Keratinocyte (primary cell): ENCODE measurements at regions not wholly inside any gene's neighbourhood (a gene's known extent, or its start where the extent isn't known, plus 50 kb on each side); places are given as distances from the start of the nearest gene placed in this dataset.

Experiments
- DNase-seq: peaks from one replicate; pipeline ENCODE4 v3.0.0-alpha.2; 2011; ENCODE audit warnings: low read depth, missing footprints, low spot score
- FAIRE-seq: peaks from 2 replicates; lab custom pipeline; 2011; peaks lifted over from hg19 to GRCh38; lab: Jason Lieb, UNC
- H2AFZ ChIP-seq: 2 replicates; pipeline ENCODE4 v1.6.0; 2012; ENCODE audit warnings: low read length, control low read depth, inconsistent platforms; ENCODE audit not compliant: control insufficient read depth
- H3K27ac ChIP-seq: 2 replicates; pipeline ENCODE4 v1.5.1; 2011; ENCODE audit warnings: low read length; ENCODE audit not compliant: control insufficient read depth, insufficient read depth
- H3K27me3 ChIP-seq: 3 replicates; pipeline ENCODE4 v1.6.0; 2011; ENCODE audit warnings: low read length; ENCODE audit not compliant: control insufficient read depth, insufficient read depth; ENCODE audit errors: extremely low read depth
- H3K36me3 ChIP-seq, 2 experiments: 2 replicates in 1 of 2; 3 replicates in 1 of 2; pipeline ENCODE4 v1.5.1; 2011; ENCODE audit warnings: low read length in 2 of 2, mild to moderate bottlenecking in 1 of 2; ENCODE audit not compliant: control insufficient read depth in 2 of 2, insufficient read depth in 2 of 2; ENCODE audit errors: extremely low read depth in 1 of 2
- H3K4me1 ChIP-seq: 3 replicates; pipeline ENCODE4 v1.5.1; 2011; ENCODE audit warnings: low read length; ENCODE audit not compliant: control insufficient read depth, insufficient read depth; ENCODE audit errors: extremely low read depth
- H3K4me2 ChIP-seq: 3 replicates; pipeline ENCODE4 v1.6.0; 2011; ENCODE audit warnings: low read depth, low read length; ENCODE audit not compliant: control insufficient read depth, insufficient read depth; ENCODE audit errors: extremely low read depth
- H3K4me3 ChIP-seq, 3 experiments: fragments of 200-600 bp in 1 of 3; sonication (generic) in 1 of 3; 2 replicates in 2 of 3; 3 replicates in 1 of 3; pipeline ENCODE4 v1.5.1; 2011 to 2016; ENCODE audit warnings: low read length in 3 of 3, mild to moderate bottlenecking in 3 of 3, control low read depth in 2 of 3, inconsistent platforms in 1 of 3, low read depth in 1 of 3, mixed read lengths in 1 of 3, mixed run types in 1 of 3, moderate library complexity in 1 of 3; ENCODE audit not compliant: control insufficient read depth in 2 of 3, insufficient read depth in 2 of 3; ENCODE audit errors: extremely low read depth in 1 of 3
- H3K79me2 ChIP-seq: 2 replicates; pipeline ENCODE4 v1.6.0; 2012; ENCODE audit warnings: low read length; ENCODE audit not compliant: control insufficient read depth, insufficient read depth
- H3K9ac ChIP-seq: 3 replicates; pipeline ENCODE4 v1.6.0; 2011; ENCODE audit warnings: low read length; ENCODE audit not compliant: control insufficient read depth, insufficient read depth; ENCODE audit errors: extremely low read depth
- H3K9me1 ChIP-seq: 3 replicates; pipeline ENCODE4 v1.6.0; 2011; ENCODE audit warnings: low read length; ENCODE audit not compliant: control insufficient read depth, insufficient read depth; ENCODE audit errors: extremely low read depth
- H3K9me3 ChIP-seq: 2 replicates; pipeline ENCODE4 v1.5.1; 2012; ENCODE audit warnings: low read depth, low read length; ENCODE audit not compliant: control insufficient read depth
- H4K20me1 ChIP-seq: 3 replicates; pipeline ENCODE4 v1.6.0; 2011; ENCODE audit warnings: low read length; ENCODE audit not compliant: control insufficient read depth, insufficient read depth; ENCODE audit errors: extremely low read depth
- EZH2 ChIP-seq: IDR thresholded peaks from one replicate; pipeline ENCODE4 v1.6.1; 2012; ENCODE audit warnings: inconsistent platforms, mild to moderate bottlenecking, low read length, moderate library complexity
- dilution Hi-C: fragments of 300-500 bp; cut with MboI; formaldehyde crosslinking; loops from one replicate; pipeline ENCODE4 v1.7.0; 2020; ENCODE audit warnings: low sequenced_read_pairs; ENCODE audit not compliant: extremely low pct_ligation_motif_present
- TF ChIP-seq, protein P1 (sequence below), 3 experiments: IDR thresholded peaks in 1 of 3; conservative IDR thresholded peaks in 1 of 3; optimal IDR thresholded peaks in 1 of 3; 2 replicates in 2 of 3; 3 replicates in 1 of 3; pipeline versions ENCODE3 to v1.5.1; 2011; ENCODE audit warnings: low read length in 3 of 3, mild to moderate bottlenecking in 3 of 3, moderate library complexity in 2 of 3, control low read depth in 1 of 3, inconsistent platforms in 1 of 3; ENCODE audit not compliant: insufficient read depth in 2 of 3; ENCODE audit errors: extremely low read depth in 1 of 3

- Histone ChIP-seq H3K4me2 (no peak overlapping the region), H3K27me3 (no peaks in the 10 kb centered on the region), H4K20me1 (no peaks in the 10 kb centered on the region), H3K27ac (no peak overlapping the region), H3K4me3 (no peak overlapping the region), H3K79me2 (no peaks in the 10 kb centered on the region), H3K4me1 (no peaks in the 10 kb centered on the region), H3K9me1 (no peaks in the 10 kb centered on the region), H2AFZ (no peak overlapping the region), H3K36me3 (no peaks in the 10 kb centered on the region), H3K9me3 (no peaks in the 10 kb centered on the region), H3K9ac (no peak overlapping the region)
- dilution Hi-C loops: no loop called here
- DNase-seq (no peak), FAIRE-seq (no peak)
- no peak for TF ChIP-seq EZH2
- TF ChIP-seq, protein P1, sequence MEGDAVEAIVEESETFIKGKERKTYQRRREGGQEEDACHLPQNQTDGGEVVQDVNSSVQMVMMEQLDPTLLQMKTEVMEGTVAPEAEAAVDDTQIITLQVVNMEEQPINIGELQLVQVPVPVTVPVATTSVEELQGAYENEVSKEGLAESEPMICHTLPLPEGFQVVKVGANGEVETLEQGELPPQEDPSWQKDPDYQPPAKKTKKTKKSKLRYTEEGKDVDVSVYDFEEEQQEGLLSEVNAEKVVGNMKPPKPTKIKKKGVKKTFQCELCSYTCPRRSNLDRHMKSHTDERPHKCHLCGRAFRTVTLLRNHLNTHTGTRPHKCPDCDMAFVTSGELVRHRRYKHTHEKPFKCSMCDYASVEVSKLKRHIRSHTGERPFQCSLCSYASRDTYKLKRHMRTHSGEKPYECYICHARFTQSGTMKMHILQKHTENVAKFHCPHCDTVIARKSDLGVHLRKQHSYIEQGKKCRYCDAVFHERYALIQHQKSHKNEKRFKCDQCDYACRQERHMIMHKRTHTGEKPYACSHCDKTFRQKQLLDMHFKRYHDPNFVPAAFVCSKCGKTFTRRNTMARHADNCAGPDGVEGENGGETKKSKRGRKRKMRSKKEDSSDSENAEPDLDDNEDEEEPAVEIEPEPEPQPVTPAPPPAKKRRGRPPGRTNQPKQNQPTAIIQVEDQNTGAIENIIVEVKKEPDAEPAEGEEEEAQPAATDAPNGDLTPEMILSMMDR (optimal IDR thresholded peaks at IDR 0.05 in 1 of 3, IDR thresholded peaks at IDR 0.05 in 1 of 3, conservative IDR thresholded peaks at IDR 0.05 in 1 of 3; ENCODE audit: extremely low read depth in 1 of 3, insufficient read depth in 2 of 3, low read length in 3 of 3): no peak
These were observed 153.5 kb upstream of the NFE2L3 start for GRCh38 chr7:25998499-25998898.

GRCh38 chr7:26000841-26001240 lies 151.2 kb upstream of the NFE2L3 start:
- H2AFZ ChIP-seq: no peak overlapping the region
- TF ChIP-seq, protein P1 (optimal IDR thresholded peaks at IDR 0.05 in 1 of 3, IDR thresholded peaks at IDR 0.05 in 1 of 3, conservative IDR thresholded peaks at IDR 0.05 in 1 of 3; ENCODE audit: extremely low read depth in 1 of 3, insufficient read depth in 2 of 3, low read length in 3 of 3): no peak
- TF ChIP-seq EZH2: no peak
- no peak overlapping the region for H3K27ac ChIP-seq
- no peaks in the 10 kb centered on the region for H3K4me1 ChIP-seq
- H4K20me1 ChIP-seq: no peaks in the 10 kb centered on the region
- dilution Hi-C loops: no loop called here
- H3K36me3 ChIP-seq: no peaks in the 10 kb centered on the region
- no peaks in the 10 kb centered on the region for H3K9me1 ChIP-seq
- no peak overlapping the region for H3K4me2 ChIP-seq
- H3K27me3 ChIP-seq: no peaks in the 10 kb centered on the region
- H3K9ac ChIP-seq: no peak overlapping the region
- no peak for FAIRE-seq
- no peak overlapping the region for H3K4me3 ChIP-seq
- H3K79me2 ChIP-seq: no peaks in the 10 kb centered on the region
- no peaks in the 10 kb centered on the region for H3K9me3 ChIP-seq
- no peak for DNase-seq
